ENCODE measurements at regions not wholly inside any gene's neighbourhood (a gene's known extent, or its start where the extent isn't known, plus 50 kb on each side); places are given as distances from the start of the nearest gene placed in this dataset.

DNA sequence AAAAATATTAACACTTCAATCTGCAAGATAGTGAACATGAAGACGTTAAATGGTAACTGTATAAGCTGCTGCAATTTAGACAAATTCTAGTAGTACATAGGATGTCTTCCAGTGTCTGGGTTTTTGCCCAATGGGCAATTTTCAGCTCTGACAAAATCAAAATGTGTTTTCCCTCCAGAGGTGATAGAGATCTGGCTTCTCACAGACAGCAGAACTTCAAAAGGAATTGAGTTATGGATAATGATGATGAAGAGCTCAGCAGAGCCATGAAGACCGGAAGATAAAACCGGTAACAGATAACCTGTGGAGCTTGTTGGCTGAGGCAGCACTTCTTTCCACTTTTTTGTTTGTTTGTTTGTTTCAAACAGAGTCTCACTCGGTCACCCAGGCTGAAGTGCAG lies 89.4 kb upstream of the NTRK3 start:
- TF ChIP-seq EZH2 (IDR thresholded peaks at IDR 0.05; ENCODE audit: borderline replicate concordance, low read length), result no peak
- TF ChIP-seq, protein P1, sequence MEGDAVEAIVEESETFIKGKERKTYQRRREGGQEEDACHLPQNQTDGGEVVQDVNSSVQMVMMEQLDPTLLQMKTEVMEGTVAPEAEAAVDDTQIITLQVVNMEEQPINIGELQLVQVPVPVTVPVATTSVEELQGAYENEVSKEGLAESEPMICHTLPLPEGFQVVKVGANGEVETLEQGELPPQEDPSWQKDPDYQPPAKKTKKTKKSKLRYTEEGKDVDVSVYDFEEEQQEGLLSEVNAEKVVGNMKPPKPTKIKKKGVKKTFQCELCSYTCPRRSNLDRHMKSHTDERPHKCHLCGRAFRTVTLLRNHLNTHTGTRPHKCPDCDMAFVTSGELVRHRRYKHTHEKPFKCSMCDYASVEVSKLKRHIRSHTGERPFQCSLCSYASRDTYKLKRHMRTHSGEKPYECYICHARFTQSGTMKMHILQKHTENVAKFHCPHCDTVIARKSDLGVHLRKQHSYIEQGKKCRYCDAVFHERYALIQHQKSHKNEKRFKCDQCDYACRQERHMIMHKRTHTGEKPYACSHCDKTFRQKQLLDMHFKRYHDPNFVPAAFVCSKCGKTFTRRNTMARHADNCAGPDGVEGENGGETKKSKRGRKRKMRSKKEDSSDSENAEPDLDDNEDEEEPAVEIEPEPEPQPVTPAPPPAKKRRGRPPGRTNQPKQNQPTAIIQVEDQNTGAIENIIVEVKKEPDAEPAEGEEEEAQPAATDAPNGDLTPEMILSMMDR (conservative IDR thresholded peaks at IDR 0.05 in 1 of 2, IDR thresholded peaks at IDR 0.05 in 1 of 2; ENCODE audit: extremely low read depth in 1 of 2, insufficient read depth in 1 of 2, low read depth in 1 of 2, low read length in 2 of 2), result no peak
